A673 (cell line): ENCODE measurements at regions not wholly inside any gene's neighbourhood (a gene's known extent, or its start where the extent isn't known, plus 50 kb on each side); places are given as distances from the start of the nearest gene placed in this dataset.

Experiments
- EZH2 ChIP-seq: fragments of 200-600 bp; sonication (generic); IDR thresholded peaks from 2 replicates; pipeline ENCODE4 v1.6.1; 2017; ENCODE audit warnings: borderline replicate concordance, low read depth, mild to moderate bottlenecking, mixed read lengths, antibody characterized with exemption, low read length; ENCODE audit not compliant: poor library complexity, severe bottlenecking
- TF ChIP-seq, protein P1 (sequence below): fragments of 300-800, 200-600 bp; sonication (generic); conservative IDR thresholded peaks from 2 replicates; pipeline ENCODE4 v1.5.1; 2017; ENCODE audit warnings: low read depth, mild to moderate bottlenecking, antibody characterized with exemption, low read length, moderate library complexity, mixed read lengths

DNA sequence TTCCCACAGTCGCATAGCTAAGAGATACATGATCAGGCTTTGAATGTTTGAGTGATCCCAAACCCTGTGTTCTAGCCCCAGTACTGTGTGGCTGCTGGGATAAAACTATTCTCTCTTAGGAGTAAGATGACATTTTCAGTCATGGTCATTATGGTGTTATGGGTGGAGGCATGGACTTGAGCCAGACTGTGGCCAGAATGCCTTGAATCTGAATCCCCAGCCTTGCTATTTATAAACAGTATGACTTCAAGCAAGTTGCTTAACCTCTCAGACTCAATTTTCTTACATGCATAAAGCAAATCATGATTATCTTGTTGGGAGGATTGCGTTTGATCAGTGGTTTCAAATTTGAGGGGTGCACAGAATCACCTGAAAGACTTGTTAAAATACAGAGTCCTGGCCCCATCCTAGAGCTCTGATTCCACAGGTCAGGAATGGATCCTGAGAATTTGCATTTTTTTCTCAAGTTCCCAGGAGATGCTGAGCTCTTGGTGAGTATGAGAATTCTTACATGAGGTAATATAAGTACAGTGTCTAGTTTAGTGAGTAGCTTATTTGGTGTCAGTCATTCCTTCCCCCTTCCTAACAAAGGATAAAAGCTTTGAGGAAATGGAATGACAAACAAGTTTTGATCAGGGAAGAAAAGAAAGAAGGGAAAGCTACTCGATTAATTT, 571.7 kb downstream of the METTL15 start:
- TF ChIP-seq, protein P1, sequence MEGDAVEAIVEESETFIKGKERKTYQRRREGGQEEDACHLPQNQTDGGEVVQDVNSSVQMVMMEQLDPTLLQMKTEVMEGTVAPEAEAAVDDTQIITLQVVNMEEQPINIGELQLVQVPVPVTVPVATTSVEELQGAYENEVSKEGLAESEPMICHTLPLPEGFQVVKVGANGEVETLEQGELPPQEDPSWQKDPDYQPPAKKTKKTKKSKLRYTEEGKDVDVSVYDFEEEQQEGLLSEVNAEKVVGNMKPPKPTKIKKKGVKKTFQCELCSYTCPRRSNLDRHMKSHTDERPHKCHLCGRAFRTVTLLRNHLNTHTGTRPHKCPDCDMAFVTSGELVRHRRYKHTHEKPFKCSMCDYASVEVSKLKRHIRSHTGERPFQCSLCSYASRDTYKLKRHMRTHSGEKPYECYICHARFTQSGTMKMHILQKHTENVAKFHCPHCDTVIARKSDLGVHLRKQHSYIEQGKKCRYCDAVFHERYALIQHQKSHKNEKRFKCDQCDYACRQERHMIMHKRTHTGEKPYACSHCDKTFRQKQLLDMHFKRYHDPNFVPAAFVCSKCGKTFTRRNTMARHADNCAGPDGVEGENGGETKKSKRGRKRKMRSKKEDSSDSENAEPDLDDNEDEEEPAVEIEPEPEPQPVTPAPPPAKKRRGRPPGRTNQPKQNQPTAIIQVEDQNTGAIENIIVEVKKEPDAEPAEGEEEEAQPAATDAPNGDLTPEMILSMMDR = no peak
- TF ChIP-seq EZH2 = no peak
